K562 (cell line): ENCODE measurements at regions not wholly inside any gene's neighbourhood (a gene's known extent, or its start where the extent isn't known, plus 50 kb on each side); places are given as distances from the start of the nearest gene placed in this dataset.

Source experiments
- CEBPB ChIP-seq: fragments of 450-650 bp; IDR thresholded peaks from 2 replicates; pipeline ENCODE4 v1.6.1; 2016; ENCODE audit warnings: missing genetic modification characterization, missing compliant biosample characterization
- CHD4 ChIP-seq: fragments of 200-600 bp; sonication (generic); IDR thresholded peaks from 3 replicates; pipeline ENCODE4 v1.6.1; 2012; ENCODE audit warnings: low read depth, mild to moderate bottlenecking, mixed read lengths, low read length, inconsistent platforms; ENCODE audit not compliant: insufficient read depth, insufficient replicate concordance, poor library complexity, severe bottlenecking
- EGR1 ChIP-seq: fragments of 450-650 bp; conservative IDR thresholded peaks from 2 replicates; pipeline ENCODE4 v1.6.1; 2017; ENCODE audit warnings: mild to moderate bottlenecking
- GATA2 ChIP-seq: sonication (generic); formaldehyde crosslinking; IDR thresholded peaks from 2 replicates; pipeline ENCODE4 v1.4.0; 2020; ENCODE audit warnings: mild to moderate bottlenecking, missing genetic modification reagents
- MTA3 ChIP-seq: fragments of 450-650 bp; formaldehyde crosslinking; IDR thresholded peaks from 2 replicates; pipeline ENCODE4 v1.6.1; 2017; ENCODE audit warnings: mild to moderate bottlenecking, borderline replicate concordance
- SP2 ChIP-seq: IDR thresholded peaks from 2 replicates; pipeline ENCODE4 v1.6.1; 2011; ENCODE audit warnings: mild to moderate bottlenecking, low read depth, low read length, moderate library complexity; ENCODE audit not compliant: poor library complexity, severe bottlenecking; ENCODE audit errors: extremely low read depth
- STAT5B ChIP-seq: fragments of 250-450 bp; sonication (Bioruptor Pico); IDR thresholded peaks from 2 replicates; pipeline ENCODE4 v1.8.0; 2021; ENCODE audit warnings: mild to moderate bottlenecking, inconsistent platforms
- TARDBP ChIP-seq: fragments of 450-650 bp; IDR thresholded peaks from 2 replicates; pipeline ENCODE4 v1.6.1; 2016
- XRCC3 ChIP-seq: fragments of 450-650 bp; IDR thresholded peaks from 2 replicates; pipeline ENCODE4 v1.6.1; 2017; ENCODE audit warnings: mild to moderate bottlenecking, moderate library complexity
- ZNF780A ChIP-seq: fragments of 250-450 bp; sonication (Bioruptor Pico); IDR thresholded peaks from 2 replicates; pipeline ENCODE4 v1.5.0; 2021; ENCODE audit warnings: mild to moderate bottlenecking
- TF ChIP-seq, protein P1 (sequence below): sonication (generic); formaldehyde crosslinking; IDR thresholded peaks from 2 replicates; pipeline ENCODE4 v1.8.1; 2023; ENCODE audit warnings: mild to moderate bottlenecking, missing genetic modification reagents
- TF ChIP-seq, protein P2 (sequence below): fragments of 250-450 bp; sonication (Bioruptor Pico); IDR thresholded peaks from 2 replicates; pipeline ENCODE4 v1.5.0; 2021; ENCODE audit warnings: mild to moderate bottlenecking, borderline replicate concordance
- TF ChIP-seq, protein P3 (sequence below): sonication (generic); formaldehyde crosslinking; IDR thresholded peaks from 2 replicates; pipeline ENCODE4 v1.4.0; 2020; ENCODE audit warnings: mild to moderate bottlenecking, missing genetic modification reagents

DNA sequence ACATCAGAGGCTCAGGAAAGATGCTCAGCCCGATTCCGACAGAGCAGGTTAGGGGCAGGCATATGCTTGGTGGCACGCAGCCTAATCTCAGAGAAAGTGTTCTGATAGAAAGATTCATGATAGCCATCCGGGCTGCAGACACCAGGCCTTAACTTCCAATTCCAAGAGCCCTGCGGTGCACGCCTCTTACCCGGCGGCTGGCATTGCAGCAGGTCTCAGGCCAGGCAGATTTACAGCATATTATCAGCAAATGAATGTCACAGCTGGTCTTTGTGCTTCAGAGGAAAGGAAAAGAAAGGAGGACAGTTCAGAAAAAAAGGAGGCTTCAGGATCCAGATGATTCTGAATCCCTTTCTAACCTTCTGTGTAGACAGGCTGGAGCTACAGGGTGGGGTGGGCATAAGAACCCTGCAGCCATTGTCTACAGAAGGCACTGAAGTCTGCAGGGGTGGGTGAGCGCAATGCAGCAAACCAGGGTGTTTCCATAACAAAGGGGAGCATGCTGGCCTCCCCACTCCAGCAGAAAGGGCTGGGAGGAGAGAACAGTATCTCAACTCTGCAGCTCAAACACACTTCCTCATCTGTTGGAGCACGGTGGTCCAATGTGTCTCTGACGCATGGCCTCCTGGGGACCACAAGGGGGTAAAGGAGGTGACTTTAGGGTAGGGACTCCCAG, 277.4 kb upstream of the XYLT1 start:
- TF ChIP-seq EGR1 (no peak), TARDBP (no peak), CEBPB (tag) (no peak), MTA3 (no peak), STAT5B (CRISPR knock-in tag) (no peak), CHD4 (no peak), XRCC3 (no peak), GATA2 (no peak), ZNF780A (CRISPR knock-in tag) (no peak), SP2 (no peak)
- TF ChIP-seq, protein P1, sequence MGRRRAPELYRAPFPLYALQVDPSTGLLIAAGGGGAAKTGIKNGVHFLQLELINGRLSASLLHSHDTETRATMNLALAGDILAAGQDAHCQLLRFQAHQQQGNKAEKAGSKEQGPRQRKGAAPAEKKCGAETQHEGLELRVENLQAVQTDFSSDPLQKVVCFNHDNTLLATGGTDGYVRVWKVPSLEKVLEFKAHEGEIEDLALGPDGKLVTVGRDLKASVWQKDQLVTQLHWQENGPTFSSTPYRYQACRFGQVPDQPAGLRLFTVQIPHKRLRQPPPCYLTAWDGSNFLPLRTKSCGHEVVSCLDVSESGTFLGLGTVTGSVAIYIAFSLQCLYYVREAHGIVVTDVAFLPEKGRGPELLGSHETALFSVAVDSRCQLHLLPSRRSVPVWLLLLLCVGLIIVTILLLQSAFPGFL (CRISPR knock-in tag): no peak
- TF ChIP-seq, protein P2, sequence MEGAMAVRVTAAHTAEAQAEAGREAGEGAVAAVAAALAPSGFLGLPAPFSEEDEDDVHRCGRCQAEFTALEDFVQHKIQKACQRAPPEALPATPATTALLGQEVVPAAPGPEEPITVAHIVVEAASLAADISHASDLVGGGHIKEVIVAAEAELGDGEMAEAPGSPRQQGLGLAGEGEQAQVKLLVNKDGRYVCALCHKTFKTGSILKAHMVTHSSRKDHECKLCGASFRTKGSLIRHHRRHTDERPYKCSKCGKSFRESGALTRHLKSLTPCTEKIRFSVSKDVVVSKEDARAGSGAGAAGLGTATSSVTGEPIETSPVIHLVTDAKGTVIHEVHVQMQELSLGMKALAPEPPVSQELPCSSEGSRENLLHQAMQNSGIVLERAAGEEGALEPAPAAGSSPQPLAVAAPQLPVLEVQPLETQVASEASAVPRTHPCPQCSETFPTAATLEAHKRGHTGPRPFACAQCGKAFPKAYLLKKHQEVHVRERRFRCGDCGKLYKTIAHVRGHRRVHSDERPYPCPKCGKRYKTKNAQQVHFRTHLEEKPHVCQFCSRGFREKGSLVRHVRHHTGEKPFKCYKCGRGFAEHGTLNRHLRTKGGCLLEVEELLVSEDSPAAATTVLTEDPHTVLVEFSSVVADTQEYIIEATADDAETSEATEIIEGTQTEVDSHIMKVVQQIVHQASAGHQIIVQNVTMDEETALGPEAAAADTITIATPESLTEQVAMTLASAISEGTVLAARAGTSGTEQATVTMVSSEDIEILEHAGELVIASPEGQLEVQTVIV (CRISPR knock-in tag): no peak
- TF ChIP-seq, protein P3, sequence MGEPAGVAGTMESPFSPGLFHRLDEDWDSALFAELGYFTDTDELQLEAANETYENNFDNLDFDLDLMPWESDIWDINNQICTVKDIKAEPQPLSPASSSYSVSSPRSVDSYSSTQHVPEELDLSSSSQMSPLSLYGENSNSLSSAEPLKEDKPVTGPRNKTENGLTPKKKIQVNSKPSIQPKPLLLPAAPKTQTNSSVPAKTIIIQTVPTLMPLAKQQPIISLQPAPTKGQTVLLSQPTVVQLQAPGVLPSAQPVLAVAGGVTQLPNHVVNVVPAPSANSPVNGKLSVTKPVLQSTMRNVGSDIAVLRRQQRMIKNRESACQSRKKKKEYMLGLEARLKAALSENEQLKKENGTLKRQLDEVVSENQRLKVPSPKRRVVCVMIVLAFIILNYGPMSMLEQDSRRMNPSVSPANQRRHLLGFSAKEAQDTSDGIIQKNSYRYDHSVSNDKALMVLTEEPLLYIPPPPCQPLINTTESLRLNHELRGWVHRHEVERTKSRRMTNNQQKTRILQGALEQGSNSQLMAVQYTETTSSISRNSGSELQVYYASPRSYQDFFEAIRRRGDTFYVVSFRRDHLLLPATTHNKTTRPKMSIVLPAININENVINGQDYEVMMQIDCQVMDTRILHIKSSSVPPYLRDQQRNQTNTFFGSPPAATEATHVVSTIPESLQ (CRISPR knock-in tag): no peak
